ENCODE measurements at regions not wholly inside any gene's neighbourhood (a gene's known extent, or its start where the extent isn't known, plus 50 kb on each side); places are given as distances from the start of the nearest gene placed in this dataset.

- Histone ChIP-seq H3K27me3 (ENCODE audit: control insufficient read depth, insufficient read depth, low read length) (no peaks in the 10 kb centered on the region), H3K14ac (replicated peaks; ENCODE audit: low read depth, low read length) (peak overlapping the region; percentile 65; the same call in 1 of the 2 replicates), H3K56ac (ENCODE audit: extremely low read depth, insufficient read depth, low read length) (no peak overlapping the region), H3K27ac (ENCODE audit: insufficient read depth, low read length) (no peak overlapping the region), H3K4me1 (ENCODE audit: control insufficient read depth, insufficient read depth, low read length) (peaks cover 26% of the 10 kb centered on the region), H3K4me2 (ENCODE audit: low read depth, low read length) (no peak overlapping the region), H2BK5ac (ENCODE audit: low read depth, low read length, poor library complexity, severe bottlenecking) (no peak overlapping the region), H2BK20ac (ENCODE audit: low read depth, low read length) (no peak overlapping the region), H2BK120ac (ENCODE audit: low read depth, low read length) (no peak overlapping the region), H3K36me3 (ENCODE audit: control insufficient read depth, insufficient read depth, low read length) (peaks cover 10% of the 10 kb centered on the region), H2BK15ac (ENCODE audit: low read depth, low read length) (no peak overlapping the region), H2AFZ (replicated peaks; ENCODE audit: low read length, poor library complexity) (no peak overlapping the region), H4K5ac (ENCODE audit: low read depth, low read length) (no peak overlapping the region), H4K20me1 (ENCODE audit: insufficient read depth, low read length) (peaks cover 87% of the 10 kb centered on the region), H3K18ac (ENCODE audit: low read depth, low read length) (no peak overlapping the region), H4K8ac (ENCODE audit: low read depth in 2 of 2, low read length in 2 of 2) (no peak overlapping the region), H3K9ac (ENCODE audit: low read depth, low read length) (no peak overlapping the region), H2AK9ac (replicated peaks; ENCODE audit: low read depth, low read length, poor library complexity) (no peak overlapping the region), H3K4me3 (ENCODE audit: insufficient read depth, low read depth, low read length) (no peak overlapping the region), H3K4ac (ENCODE audit: low read depth, low read length) (no peak overlapping the region), H4K91ac (ENCODE audit: insufficient read depth, low read depth, low read length) (no peak overlapping the region), H2AK5ac (ENCODE audit: low read depth, low read length) (no peak overlapping the region), H3K9me3 (ENCODE audit: control insufficient read depth, insufficient read depth, low read length) (no peaks in the 10 kb centered on the region), H3K79me1 (ENCODE audit: low read depth in 1 of 2, low read length in 2 of 2) (peaks cover 7 to 67% of the 10 kb centered on the region in 2 experiments), H3K23ac (ENCODE audit: low read depth, low read length) (peak overlapping the region; percentile 86; the same call in 1 of the 2 replicates), H3K9me1 (ENCODE audit: insufficient read depth, low read length) (peaks cover 34% of the 10 kb centered on the region)
- no peak for DNase-seq
- ATAC-seq (ENCODE audit: low read depth): no peak
- in situ Hi-C loops (cut with MboI; ENCODE audit: low sequenced_read_pairs) (no loop called here), dilution Hi-C loops (cut with HindIII; ENCODE audit: low sequenced_read_pairs, unreplicated experiment) (loop anchor here (25.0 kb wide), 1 partner anchor 89 kb away; no protein-coding TSS in a partner anchor), intact Hi-C loops (cut with micrococcal nuclease) (no loop called here)
- CTCF ChIA-PET: interaction anchor here (1.1 kb wide), 1 partner anchor 76 kb away, joined by 3 read pairs; no protein-coding TSS in a partner anchor
- POLR2A ChIA-PET (ENCODE audit: unreplicated experiment): no interaction called here
- BruUV-seq (replicated peaks): no TSS peak
- TF ChIP-seq USF2 (IDR thresholded peaks at IDR 0.05; ENCODE audit: low read depth, low read length): no peak
- TF ChIP-seq NFE2L2 (IDR thresholded peaks at IDR 0.05; ENCODE audit: low read depth, low read length): no peak
- TF ChIP-seq BHLHE40 (IDR thresholded peaks at IDR 0.05; ENCODE audit: low read depth, low read length): no peak
These were observed 134.5 kb downstream of the C9orf152 start for GRCh38 chr9:110073356-110073905.

Measured in IMR-90 (cell line).